C4-2B (cell line): ENCODE measurements at regions not wholly inside any gene's neighbourhood (a gene's known extent, or its start where the extent isn't known, plus 50 kb on each side); places are given as distances from the start of the nearest gene placed in this dataset.
A peak's percentile ranks its signal among the peaks of the same experiment; 100 is the strongest.

Experiments used
- H3K27ac ChIP-seq: fragments of 450-650 bp; 2 replicates; pipeline ENCODE4 v1.5.1; 2017
- ZFX ChIP-seq: fragments of 450-650 bp; IDR thresholded peaks from 2 replicates; pipeline ENCODE4 v1.6.1; 2017
- TF ChIP-seq, protein P1 (sequence below): fragments of 450-650 bp; conservative IDR thresholded peaks from 2 replicates; pipeline ENCODE4 v1.5.1; 2017; ENCODE audit warnings: mild to moderate bottlenecking

DNA sequence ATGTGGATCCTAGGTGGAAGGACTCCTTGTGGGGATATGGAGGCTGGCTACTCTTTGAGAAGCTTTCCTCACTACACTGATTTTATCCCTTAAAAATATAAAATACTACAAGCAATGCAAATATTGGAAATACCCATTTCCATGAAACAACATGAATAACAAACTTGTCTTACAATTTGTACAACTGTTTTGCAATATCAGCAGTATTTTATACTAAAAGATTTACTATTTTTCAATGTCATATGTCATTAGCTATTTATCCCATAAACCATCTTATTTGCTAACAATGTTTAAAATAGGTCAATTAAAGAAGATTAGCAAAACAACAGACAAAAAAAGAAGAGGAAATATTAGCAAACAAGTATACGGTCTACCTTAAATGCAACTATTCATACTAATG, 1674.1 kb downstream of the PCDH7 start:
- TF ChIP-seq ZFX, result no peak
- TF ChIP-seq, protein P1, sequence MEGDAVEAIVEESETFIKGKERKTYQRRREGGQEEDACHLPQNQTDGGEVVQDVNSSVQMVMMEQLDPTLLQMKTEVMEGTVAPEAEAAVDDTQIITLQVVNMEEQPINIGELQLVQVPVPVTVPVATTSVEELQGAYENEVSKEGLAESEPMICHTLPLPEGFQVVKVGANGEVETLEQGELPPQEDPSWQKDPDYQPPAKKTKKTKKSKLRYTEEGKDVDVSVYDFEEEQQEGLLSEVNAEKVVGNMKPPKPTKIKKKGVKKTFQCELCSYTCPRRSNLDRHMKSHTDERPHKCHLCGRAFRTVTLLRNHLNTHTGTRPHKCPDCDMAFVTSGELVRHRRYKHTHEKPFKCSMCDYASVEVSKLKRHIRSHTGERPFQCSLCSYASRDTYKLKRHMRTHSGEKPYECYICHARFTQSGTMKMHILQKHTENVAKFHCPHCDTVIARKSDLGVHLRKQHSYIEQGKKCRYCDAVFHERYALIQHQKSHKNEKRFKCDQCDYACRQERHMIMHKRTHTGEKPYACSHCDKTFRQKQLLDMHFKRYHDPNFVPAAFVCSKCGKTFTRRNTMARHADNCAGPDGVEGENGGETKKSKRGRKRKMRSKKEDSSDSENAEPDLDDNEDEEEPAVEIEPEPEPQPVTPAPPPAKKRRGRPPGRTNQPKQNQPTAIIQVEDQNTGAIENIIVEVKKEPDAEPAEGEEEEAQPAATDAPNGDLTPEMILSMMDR, result no peak
- no peak overlapping the region for H3K27ac ChIP-seq

DNA sequence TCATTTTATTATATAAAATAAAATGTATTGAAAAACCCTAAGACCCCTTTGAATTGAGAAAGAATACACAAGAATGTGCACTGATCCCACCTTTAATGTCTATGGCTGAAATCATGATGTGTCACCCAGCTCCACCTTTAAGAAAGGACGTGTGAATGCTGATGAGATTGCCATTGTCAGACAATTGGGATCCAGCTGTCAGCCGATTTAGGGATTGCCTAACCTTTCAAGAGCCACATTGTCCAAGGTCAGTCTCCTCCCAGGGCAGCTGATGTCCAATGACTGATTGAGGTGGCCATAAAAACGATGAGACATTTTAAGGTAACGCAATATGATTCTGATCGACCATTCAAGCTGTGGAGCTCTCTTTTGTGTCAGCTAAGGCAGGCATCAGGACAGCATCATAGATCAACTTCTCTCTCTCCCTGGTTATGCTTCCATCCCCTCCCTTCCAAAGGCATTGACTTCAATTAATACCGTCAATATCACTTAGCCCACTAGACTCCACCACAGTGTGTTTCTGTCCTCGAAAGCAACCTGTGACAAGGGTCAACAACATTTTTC, 1676.4 kb downstream of the PCDH7 start:
- no peak for TF ChIP-seq ZFX
- TF ChIP-seq, protein P1, result no peak
- H3K27ac ChIP-seq, result no peak overlapping the region

DNA sequence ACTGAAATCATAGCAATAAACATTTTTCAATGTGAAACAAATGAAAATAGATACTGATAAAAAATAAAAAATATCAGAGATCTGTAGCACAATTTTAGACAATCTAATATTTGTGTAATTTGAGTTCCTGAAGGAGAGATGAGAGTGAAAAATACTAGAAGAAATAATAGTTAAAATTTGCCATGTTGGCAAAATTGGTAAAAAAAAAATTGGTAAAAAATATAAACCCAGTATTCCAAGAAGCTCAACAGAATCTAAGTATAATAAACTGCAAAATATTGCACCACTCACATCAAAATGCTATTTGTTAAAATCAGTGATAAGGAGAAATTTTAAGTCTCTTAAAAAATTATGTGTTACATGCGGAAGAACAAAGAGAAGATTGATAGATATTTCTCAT, 1680.7 kb downstream of the PCDH7 start:
- no peak for TF ChIP-seq ZFX
- TF ChIP-seq, protein P1, result no peak
- no peak overlapping the region for H3K27ac ChIP-seq

DNA sequence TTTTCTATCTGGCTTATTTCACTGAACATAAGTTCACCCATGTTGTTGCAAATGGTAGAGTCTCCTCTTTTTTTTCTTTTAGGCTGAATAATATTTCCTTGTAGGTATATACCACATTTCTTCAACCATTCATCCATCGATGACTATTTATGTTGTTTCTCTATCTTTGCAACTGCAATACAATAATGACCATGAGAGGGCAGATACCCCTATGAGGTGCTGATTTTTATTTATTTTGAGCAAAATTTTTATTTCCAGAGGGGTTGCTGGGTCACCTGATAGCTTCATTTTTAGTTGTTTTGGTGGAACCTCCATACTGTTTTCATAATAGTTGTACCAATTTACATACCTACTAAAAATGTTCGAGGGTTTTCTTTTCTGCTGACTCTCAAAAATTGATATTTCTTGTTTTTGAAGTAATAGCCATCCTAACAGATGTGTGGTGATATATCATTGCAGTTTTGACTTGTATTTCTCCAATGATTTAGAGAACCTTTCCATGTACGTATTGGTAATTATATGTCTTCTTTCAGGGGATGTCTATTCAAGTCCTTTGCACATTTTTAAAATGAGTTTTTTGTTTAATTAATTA, 1697.0 kb downstream of the PCDH7 start:
- no peak overlapping the region for H3K27ac ChIP-seq
- TF ChIP-seq, protein P1, result peak; percentile 38
- TF ChIP-seq ZFX, result no peak

DNA sequence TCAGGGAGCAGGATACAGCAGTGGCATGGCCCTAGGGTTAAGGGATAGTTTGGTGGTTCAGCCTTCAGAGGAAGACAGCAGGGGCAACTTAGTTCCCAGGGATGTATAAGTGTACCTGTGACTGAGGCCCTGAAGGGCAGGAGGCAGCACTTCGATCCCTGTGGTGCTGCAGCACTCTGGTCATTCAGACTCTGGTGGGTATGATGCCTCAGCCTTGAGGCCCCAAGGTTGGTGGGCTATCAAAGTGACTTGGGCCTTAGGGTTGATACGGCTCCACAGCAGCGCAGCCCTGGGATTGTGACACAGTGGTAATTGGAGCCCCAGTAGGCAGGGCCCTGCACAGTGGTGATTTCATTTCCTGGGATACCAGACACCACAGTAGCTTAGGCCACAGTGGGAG, 1703.1 kb downstream of the PCDH7 start:
- H3K27ac ChIP-seq, result no peak overlapping the region

DNA sequence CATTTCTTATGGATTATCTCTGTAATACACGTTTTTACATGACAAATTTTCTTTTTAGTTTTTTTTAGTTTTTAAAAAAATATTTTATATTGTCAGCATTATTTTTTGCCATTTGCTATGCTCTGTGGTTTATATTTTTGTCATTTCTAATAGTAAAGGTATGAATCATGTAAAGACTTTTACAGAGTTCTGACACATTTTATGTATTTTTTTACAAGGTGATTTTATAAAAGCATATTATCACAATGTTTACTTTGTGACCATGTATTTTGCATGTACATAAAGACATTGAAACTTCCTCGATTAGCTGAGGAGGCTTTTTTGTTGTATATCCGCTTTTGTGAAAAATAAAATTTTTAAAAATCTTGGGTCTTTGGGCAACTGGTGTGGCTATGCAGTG, 1705.1 kb downstream of the PCDH7 start:
- H3K27ac ChIP-seq, result no peak overlapping the region
- no peak for TF ChIP-seq ZFX
- TF ChIP-seq, protein P1, result no peak

More for the DNA sequence above, 1703.1 kb downstream of the PCDH7 start:
- TF ChIP-seq, protein P1, result no peak
- TF ChIP-seq ZFX, result no peak

DNA sequence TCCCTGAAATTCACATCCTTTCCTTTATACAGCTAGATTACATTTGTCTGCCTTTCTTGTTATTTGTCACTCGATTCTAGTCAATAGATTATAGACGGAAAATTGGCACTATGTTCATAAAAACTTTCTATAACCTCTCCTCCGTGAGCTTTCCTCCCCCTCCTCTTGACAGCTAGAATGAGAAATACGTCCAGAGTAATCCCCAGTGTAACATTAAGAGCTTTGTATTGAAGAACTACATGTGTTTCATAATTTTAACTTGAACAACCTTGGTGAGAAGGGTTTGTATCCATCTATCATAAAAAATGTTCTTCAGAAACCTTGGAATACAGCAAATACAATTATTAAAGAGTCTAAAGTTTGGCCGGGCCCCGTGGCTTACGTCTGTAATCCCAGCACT, 1707.4 kb downstream of the PCDH7 start:
- TF ChIP-seq ZFX, result no peak
- TF ChIP-seq, protein P1, result no peak

More for the DNA sequence above, 1707.4 kb downstream of the PCDH7 start:
- no peak overlapping the region for H3K27ac ChIP-seq
